ENCODE measurements at regions not wholly inside any gene's neighbourhood (a gene's known extent, or its start where the extent isn't known, plus 50 kb on each side); places are given as distances from the start of the nearest gene placed in this dataset.

- Histone ChIP-seq H2AFZ (ENCODE audit: low read length) (no peak overlapping the region), H4K20me1 (ENCODE audit: control insufficient read depth, extremely low read depth, insufficient read depth, low read length) (no peaks in the 10 kb centered on the region), H3K4me3 (replicated peaks in 1 of 4; ENCODE audit: control extremely low read depth in 1 of 4, insufficient read depth in 1 of 4, low read depth in 3 of 4, low read length in 4 of 4) (no peak overlapping the region), H3K79me2 (ENCODE audit: control insufficient read depth, insufficient read depth, low read length) (no peaks in the 10 kb centered on the region), H3K4me1 (ENCODE audit: control insufficient read depth, extremely low read depth, insufficient read depth, low read length) (no peaks in the 10 kb centered on the region), H3K36me3 (ENCODE audit: control insufficient read depth, insufficient read depth, low read length) (no peaks in the 10 kb centered on the region), H3K9ac (ENCODE audit: insufficient read depth, low read length) (no peak overlapping the region), H3K4me2 (ENCODE audit: extremely low read depth, insufficient read depth, low read length) (no peak overlapping the region), H3K9me3 (ENCODE audit: control insufficient read depth, insufficient read depth, low read depth, low read length) (no peaks in the 10 kb centered on the region), H3K27me3 (ENCODE audit: control insufficient read depth, insufficient read depth, low read length) (no peaks in the 10 kb centered on the region), H3K27ac (ENCODE audit: insufficient read depth, low read length) (no peak overlapping the region)
- DNase-seq (ENCODE audit: low read depth in 2 of 2) = no peak
- TF ChIP-seq, protein P1, sequence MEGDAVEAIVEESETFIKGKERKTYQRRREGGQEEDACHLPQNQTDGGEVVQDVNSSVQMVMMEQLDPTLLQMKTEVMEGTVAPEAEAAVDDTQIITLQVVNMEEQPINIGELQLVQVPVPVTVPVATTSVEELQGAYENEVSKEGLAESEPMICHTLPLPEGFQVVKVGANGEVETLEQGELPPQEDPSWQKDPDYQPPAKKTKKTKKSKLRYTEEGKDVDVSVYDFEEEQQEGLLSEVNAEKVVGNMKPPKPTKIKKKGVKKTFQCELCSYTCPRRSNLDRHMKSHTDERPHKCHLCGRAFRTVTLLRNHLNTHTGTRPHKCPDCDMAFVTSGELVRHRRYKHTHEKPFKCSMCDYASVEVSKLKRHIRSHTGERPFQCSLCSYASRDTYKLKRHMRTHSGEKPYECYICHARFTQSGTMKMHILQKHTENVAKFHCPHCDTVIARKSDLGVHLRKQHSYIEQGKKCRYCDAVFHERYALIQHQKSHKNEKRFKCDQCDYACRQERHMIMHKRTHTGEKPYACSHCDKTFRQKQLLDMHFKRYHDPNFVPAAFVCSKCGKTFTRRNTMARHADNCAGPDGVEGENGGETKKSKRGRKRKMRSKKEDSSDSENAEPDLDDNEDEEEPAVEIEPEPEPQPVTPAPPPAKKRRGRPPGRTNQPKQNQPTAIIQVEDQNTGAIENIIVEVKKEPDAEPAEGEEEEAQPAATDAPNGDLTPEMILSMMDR (conservative IDR thresholded peaks at IDR 0.05 in 1 of 2, IDR thresholded peaks at IDR 0.05 in 1 of 2; ENCODE audit: low read depth in 1 of 2, low read length in 2 of 2) = no peak
- no peak for TF ChIP-seq EZH2 (IDR thresholded peaks at IDR 0.05; ENCODE audit: low read length, missing control alignments)
These were observed 880.1 kb upstream of the PCDH9 start for GRCh38 chr13:68110178-68110768.

- Histone ChIP-seq H3K27me3 (ENCODE audit: control insufficient read depth, insufficient read depth, low read length) (no peaks in the 10 kb centered on the region), H3K9ac (ENCODE audit: insufficient read depth, low read length) (no peak overlapping the region), H3K36me3 (ENCODE audit: control insufficient read depth, insufficient read depth, low read length) (no peaks in the 10 kb centered on the region), H3K4me2 (ENCODE audit: extremely low read depth, insufficient read depth, low read length) (no peak overlapping the region), H3K4me1 (ENCODE audit: control insufficient read depth, extremely low read depth, insufficient read depth, low read length) (no peaks in the 10 kb centered on the region), H3K4me3 (replicated peaks in 1 of 4; ENCODE audit: control extremely low read depth in 1 of 4, insufficient read depth in 1 of 4, low read depth in 3 of 4, low read length in 4 of 4) (no peak overlapping the region), H3K9me3 (ENCODE audit: control insufficient read depth, insufficient read depth, low read depth, low read length) (no peaks in the 10 kb centered on the region), H3K79me2 (ENCODE audit: control insufficient read depth, insufficient read depth, low read length) (no peaks in the 10 kb centered on the region), H3K27ac (ENCODE audit: insufficient read depth, low read length) (no peak overlapping the region), H4K20me1 (ENCODE audit: control insufficient read depth, extremely low read depth, insufficient read depth, low read length) (no peaks in the 10 kb centered on the region), H2AFZ (ENCODE audit: low read length) (no peak overlapping the region)
- DNase-seq (ENCODE audit: low read depth in 2 of 2) = no peak
- TF ChIP-seq, protein P1 (conservative IDR thresholded peaks at IDR 0.05 in 1 of 2, IDR thresholded peaks at IDR 0.05 in 1 of 2; ENCODE audit: low read depth in 1 of 2, low read length in 2 of 2) = no peak
- no peak for TF ChIP-seq EZH2 (IDR thresholded peaks at IDR 0.05; ENCODE audit: low read length, missing control alignments)
These were observed 877.5 kb upstream of the PCDH9 start for GRCh38 chr13:68107667-68108066.

DNA sequence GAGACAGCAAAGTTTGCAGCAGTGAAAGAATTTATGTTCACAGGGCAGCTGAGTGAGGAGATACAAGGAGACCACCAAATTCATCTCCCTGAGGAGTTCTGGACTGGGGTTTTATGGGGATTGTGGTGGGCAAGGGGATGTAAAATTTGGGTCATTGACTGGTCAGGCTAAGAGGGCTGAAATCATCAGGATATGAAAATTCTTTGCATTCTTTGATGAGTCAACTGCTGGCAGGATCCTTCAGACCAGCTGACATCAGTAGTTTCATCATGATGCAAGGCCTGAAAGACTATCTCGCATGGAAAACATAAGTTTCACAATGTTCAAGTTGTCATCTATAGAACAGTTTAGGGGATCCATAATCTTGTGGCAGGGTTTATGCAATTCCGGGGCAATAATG is 869.5 kb upstream of the PCDH9 start:
- Histone ChIP-seq H2AFZ (ENCODE audit: low read length) (no peak overlapping the region), H3K4me3 (replicated peaks in 1 of 4; ENCODE audit: control extremely low read depth in 1 of 4, insufficient read depth in 1 of 4, low read depth in 3 of 4, low read length in 4 of 4) (no peak overlapping the region), H3K27me3 (ENCODE audit: control insufficient read depth, insufficient read depth, low read length) (no peaks in the 10 kb centered on the region), H3K36me3 (ENCODE audit: control insufficient read depth, insufficient read depth, low read length) (no peaks in the 10 kb centered on the region), H3K4me2 (ENCODE audit: extremely low read depth, insufficient read depth, low read length) (no peak overlapping the region), H3K4me1 (ENCODE audit: control insufficient read depth, extremely low read depth, insufficient read depth, low read length) (no peaks in the 10 kb centered on the region), H3K27ac (ENCODE audit: insufficient read depth, low read length) (no peak overlapping the region), H4K20me1 (ENCODE audit: control insufficient read depth, extremely low read depth, insufficient read depth, low read length) (no peaks in the 10 kb centered on the region), H3K9ac (ENCODE audit: insufficient read depth, low read length) (no peak overlapping the region), H3K79me2 (ENCODE audit: control insufficient read depth, insufficient read depth, low read length) (no peaks in the 10 kb centered on the region), H3K9me3 (ENCODE audit: control insufficient read depth, insufficient read depth, low read depth, low read length) (no peaks in the 10 kb centered on the region)
- peak; percentile 77 to 81 for DNase-seq (ENCODE audit: low read depth in 2 of 2)
- no peak for TF ChIP-seq EZH2 (IDR thresholded peaks at IDR 0.05; ENCODE audit: low read length, missing control alignments)
- TF ChIP-seq, protein P1 (conservative IDR thresholded peaks at IDR 0.05 in 1 of 2, IDR thresholded peaks at IDR 0.05 in 1 of 2; ENCODE audit: low read depth in 1 of 2, low read length in 2 of 2) = no peak

Data from fibroblast of lung (primary cell).